ENCODE measurements at regions not wholly inside any gene's neighbourhood (a gene's known extent, or its start where the extent isn't known, plus 50 kb on each side); places are given as distances from the start of the nearest gene placed in this dataset.

DNA sequence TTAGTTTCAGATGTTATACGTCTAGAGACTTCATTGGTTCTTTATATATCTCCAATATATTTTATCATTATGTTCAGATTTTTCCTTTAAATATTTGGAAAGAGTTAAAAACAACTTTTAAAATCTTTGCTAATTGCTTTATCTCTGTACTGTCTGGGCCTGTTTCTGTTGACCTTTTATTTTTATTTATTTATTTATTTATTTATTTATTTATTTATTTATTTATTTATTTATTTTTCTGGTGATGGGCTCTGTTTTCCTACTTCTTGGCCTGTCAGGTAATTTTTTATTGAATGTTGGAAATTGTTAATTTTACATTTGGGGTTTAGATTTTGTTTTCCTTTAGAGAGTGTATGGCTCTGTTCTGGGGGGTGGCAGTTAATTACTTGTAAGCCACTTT, 279.7 kb upstream of the KAZN start:
- Histone ChIP-seq H3K4me2 (ENCODE audit: low read length) (no peak overlapping the region), H3K9ac (ENCODE audit: low read depth, low read length) (no peak overlapping the region), H3K4me1 (ENCODE audit: control insufficient read depth, insufficient read depth, low read length) (peaks cover 11% of the 10 kb centered on the region), H3K9me3 (replicated peaks; ENCODE audit: low read length) (no peaks in the 10 kb centered on the region), H3K27me3 (ENCODE audit: control insufficient read depth, insufficient read depth, low read length) (no peaks in the 10 kb centered on the region), H3K4me3 (ENCODE audit: low read length) (no peak overlapping the region), H3K36me3 (ENCODE audit: insufficient read depth, low read length) (no peaks in the 10 kb centered on the region)

DNA sequence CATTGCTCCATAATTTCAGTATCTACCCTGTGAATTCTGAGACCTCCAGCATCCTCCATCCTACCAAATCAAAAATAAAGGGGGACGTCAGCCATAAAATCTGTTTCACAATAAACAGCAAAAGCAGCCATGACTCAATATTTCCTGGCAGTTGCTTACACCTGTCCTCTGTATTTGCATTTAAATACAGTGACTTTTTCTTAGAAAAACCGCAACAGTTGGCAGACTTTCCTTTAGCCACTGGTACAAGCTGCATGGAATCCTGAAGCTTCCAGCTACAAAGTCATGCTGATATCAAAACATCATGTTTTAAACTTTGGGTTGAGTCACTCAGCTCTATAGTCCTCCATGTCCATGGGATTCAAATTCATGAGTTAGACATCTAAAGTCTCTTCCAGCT, 278.0 kb upstream of the KAZN start:
- no peaks in the 10 kb centered on the region for H3K27me3 ChIP-seq (ENCODE audit: control insufficient read depth, insufficient read depth, low read length)
- no peaks in the 10 kb centered on the region for H3K36me3 ChIP-seq (ENCODE audit: insufficient read depth, low read length)
- peak overlapping the region; percentile 15 for H3K4me2 ChIP-seq (ENCODE audit: low read length)
- peaks cover 11% of the 10 kb centered on the region for H3K4me1 ChIP-seq (ENCODE audit: control insufficient read depth, insufficient read depth, low read length)
- H3K9me3 ChIP-seq (replicated peaks; ENCODE audit: low read length) = no peaks in the 10 kb centered on the region
- H3K4me3 ChIP-seq (ENCODE audit: low read length) = no peak overlapping the region
- H3K9ac ChIP-seq (ENCODE audit: low read depth, low read length) = no peak overlapping the region

DNA sequence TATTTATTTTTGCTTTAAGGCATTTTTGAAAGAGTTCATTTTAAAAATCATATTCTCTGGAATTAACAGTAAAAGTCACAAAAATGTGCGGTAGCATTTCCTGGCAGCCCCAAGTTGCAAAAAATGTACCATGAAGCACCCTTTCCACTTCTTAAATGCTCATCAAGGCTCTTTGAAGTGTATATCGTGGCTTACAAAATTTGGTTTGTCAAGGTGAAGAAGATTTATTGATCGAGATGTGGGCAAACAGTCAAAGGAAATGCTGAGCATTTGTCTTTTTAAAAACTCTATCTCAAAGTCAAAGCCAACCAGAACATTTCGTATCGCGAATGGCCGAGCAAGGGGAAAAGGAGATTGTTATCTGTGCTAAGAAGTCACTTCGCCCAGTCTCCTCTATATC, 277.5 kb upstream of the KAZN start:
- Histone ChIP-seq H3K9ac (ENCODE audit: low read depth, low read length) (no peak overlapping the region), H3K4me2 (ENCODE audit: low read length) (peak overlapping the region; percentile 15), H3K36me3 (ENCODE audit: insufficient read depth, low read length) (no peaks in the 10 kb centered on the region), H3K27me3 (ENCODE audit: control insufficient read depth, insufficient read depth, low read length) (no peaks in the 10 kb centered on the region), H3K9me3 (replicated peaks; ENCODE audit: low read length) (no peaks in the 10 kb centered on the region), H3K4me1 (ENCODE audit: control insufficient read depth, insufficient read depth, low read length) (peaks cover 11% of the 10 kb centered on the region), H3K4me3 (ENCODE audit: low read length) (no peak overlapping the region)

DNA sequence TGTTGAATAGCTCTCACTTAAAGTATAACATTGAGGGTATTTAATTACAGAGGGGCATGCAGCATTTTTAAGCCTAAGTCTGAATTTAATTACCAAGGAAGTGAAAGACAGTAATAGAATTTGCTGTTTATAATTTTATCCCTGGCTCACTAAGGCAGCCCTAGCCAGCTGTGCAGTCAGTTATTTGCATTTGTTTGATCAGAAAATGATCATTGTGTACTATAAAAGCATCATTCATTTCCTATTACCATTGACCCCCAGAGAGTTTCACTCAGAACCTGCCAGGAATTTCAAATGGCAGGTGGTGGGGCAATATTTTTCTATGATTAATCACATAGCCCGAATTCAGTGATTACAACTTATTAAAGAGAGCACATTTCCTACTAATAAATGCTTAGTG, 277.1 kb upstream of the KAZN start:
- Histone ChIP-seq H3K4me3 (ENCODE audit: low read length) (no peak overlapping the region), H3K9me3 (replicated peaks; ENCODE audit: low read length) (no peaks in the 10 kb centered on the region), H3K36me3 (ENCODE audit: insufficient read depth, low read length) (no peaks in the 10 kb centered on the region), H3K9ac (ENCODE audit: low read depth, low read length) (no peak overlapping the region), H3K27me3 (ENCODE audit: control insufficient read depth, insufficient read depth, low read length) (no peaks in the 10 kb centered on the region), H3K4me1 (ENCODE audit: control insufficient read depth, insufficient read depth, low read length) (peaks cover 11% of the 10 kb centered on the region), H3K4me2 (ENCODE audit: low read length) (no peak overlapping the region)

DNA sequence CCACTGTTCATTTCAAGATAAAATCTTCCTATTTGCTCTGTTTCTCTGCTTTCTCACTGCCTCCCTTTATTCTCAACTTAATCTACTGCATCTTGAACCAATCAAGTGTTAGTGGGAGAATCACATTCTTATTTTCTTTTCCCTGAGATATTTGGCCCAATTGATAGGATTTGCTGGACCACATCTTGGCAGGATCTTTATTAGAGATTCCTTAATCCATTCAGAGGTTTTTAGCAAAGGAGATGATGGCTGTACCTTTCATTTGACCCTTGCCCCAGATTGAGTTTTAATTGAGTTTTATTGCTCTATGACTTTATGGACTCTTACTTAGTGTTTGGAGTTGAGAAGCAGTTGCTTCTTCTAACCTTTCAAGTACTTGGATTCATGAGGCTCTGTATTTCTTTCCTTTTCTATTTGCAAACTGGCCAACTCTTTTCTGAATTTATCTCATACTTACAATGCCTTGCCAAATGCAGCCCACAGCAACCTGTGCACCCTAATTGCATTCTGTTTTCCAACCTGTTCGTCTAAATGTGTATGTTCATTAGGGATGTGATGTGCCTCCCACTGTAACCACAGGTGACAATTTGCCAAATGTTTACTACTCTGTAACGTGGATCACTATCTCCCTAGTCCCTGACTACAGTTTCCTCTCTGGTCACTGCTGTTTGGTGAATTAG, 274.8 kb upstream of the KAZN start:
- peaks cover 11% of the 10 kb centered on the region for H3K4me1 ChIP-seq (ENCODE audit: control insufficient read depth, insufficient read depth, low read length)
- H3K9ac ChIP-seq (ENCODE audit: low read depth, low read length) = no peak overlapping the region
- no peak overlapping the region for H3K4me3 ChIP-seq (ENCODE audit: low read length)
- no peaks in the 10 kb centered on the region for H3K9me3 ChIP-seq (replicated peaks; ENCODE audit: low read length)
- H3K4me2 ChIP-seq (ENCODE audit: low read length) = no peak overlapping the region
- H3K27me3 ChIP-seq (ENCODE audit: control insufficient read depth, insufficient read depth, low read length) = no peaks in the 10 kb centered on the region
- H3K36me3 ChIP-seq (ENCODE audit: insufficient read depth, low read length) = no peaks in the 10 kb centered on the region

DNA sequence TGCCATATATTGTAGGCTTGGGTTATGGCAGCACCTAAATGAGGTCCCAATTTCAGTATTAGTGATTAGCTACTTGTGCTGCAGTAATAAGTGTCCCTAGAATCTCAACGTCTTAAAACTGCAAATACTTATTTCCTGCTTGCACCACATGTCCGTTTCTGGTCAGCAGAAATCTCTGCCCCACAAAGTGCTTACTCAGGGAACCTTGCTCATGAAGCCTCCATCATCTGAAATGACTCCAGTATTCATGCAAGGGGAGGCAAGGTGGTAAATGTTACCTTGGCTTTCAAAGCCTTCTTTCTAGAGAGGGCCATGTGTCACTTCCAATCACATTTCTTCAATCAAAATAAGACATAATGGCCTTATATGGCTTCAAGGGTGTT, 274.2 kb upstream of the KAZN start:
- Histone ChIP-seq H3K4me3 (ENCODE audit: low read length) (no peak overlapping the region), H3K4me2 (ENCODE audit: low read length) (no peak overlapping the region), H3K9ac (ENCODE audit: low read depth, low read length) (no peak overlapping the region), H3K4me1 (ENCODE audit: control insufficient read depth, insufficient read depth, low read length) (peaks cover 11% of the 10 kb centered on the region), H3K9me3 (replicated peaks; ENCODE audit: low read length) (no peaks in the 10 kb centered on the region), H3K36me3 (ENCODE audit: insufficient read depth, low read length) (no peaks in the 10 kb centered on the region), H3K27me3 (ENCODE audit: control insufficient read depth, insufficient read depth, low read length) (no peaks in the 10 kb centered on the region)

DNA sequence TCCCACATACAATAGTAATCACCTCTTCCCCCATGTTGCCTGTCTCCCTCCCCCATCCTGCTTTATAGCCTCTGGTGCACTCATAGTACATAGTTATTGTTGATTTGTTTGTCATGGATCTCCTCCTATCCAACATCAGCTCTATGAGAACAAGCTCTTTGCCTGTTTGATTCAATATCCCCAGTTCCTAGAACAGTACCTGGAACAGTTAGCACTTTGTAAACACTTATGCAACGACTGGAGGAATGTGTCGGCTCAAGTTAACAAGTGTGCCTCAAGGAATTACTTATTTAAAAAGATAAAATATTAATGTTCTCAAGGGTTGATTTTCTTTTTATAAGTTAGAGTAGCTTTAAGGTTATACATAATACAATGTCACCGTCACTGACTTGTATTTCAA, 271.6 kb upstream of the KAZN start:
- no peak overlapping the region for H3K4me3 ChIP-seq (ENCODE audit: low read length)
- H3K27me3 ChIP-seq (ENCODE audit: control insufficient read depth, insufficient read depth, low read length) = no peaks in the 10 kb centered on the region
- H3K4me2 ChIP-seq (ENCODE audit: low read length) = no peak overlapping the region
- no peaks in the 10 kb centered on the region for H3K36me3 ChIP-seq (ENCODE audit: insufficient read depth, low read length)
- H3K9me3 ChIP-seq (replicated peaks; ENCODE audit: low read length) = no peaks in the 10 kb centered on the region
- H3K4me1 ChIP-seq (ENCODE audit: control insufficient read depth, insufficient read depth, low read length) = no peaks in the 10 kb centered on the region
- H3K9ac ChIP-seq (ENCODE audit: low read depth, low read length) = no peak overlapping the region

DNA sequence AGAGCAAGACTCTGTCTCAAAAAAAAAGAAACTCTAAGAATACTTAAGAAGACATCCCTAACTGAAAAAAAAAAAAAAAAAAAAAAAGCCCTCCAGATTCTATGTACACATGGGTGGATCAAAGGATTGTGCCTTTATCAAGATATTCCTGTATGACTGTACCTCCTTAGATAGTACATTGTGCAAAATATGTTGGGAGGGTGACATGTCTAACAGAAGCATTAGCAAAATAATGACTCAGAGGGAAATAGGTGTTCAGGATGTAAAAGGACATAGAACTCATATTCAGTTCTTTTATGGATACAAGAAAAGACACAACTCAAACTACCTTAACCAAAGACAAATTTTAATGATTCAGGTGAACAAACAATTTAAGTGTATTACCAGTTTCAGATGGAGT, 269.8 kb upstream of the KAZN start:
- H3K9ac ChIP-seq (ENCODE audit: low read depth, low read length) = no peak overlapping the region
- H3K36me3 ChIP-seq (ENCODE audit: insufficient read depth, low read length) = no peaks in the 10 kb centered on the region
- H3K4me3 ChIP-seq (ENCODE audit: low read length) = no peak overlapping the region
- H3K27me3 ChIP-seq (ENCODE audit: control insufficient read depth, insufficient read depth, low read length) = no peaks in the 10 kb centered on the region
- no peaks in the 10 kb centered on the region for H3K4me1 ChIP-seq (ENCODE audit: control insufficient read depth, insufficient read depth, low read length)
- no peaks in the 10 kb centered on the region for H3K9me3 ChIP-seq (replicated peaks; ENCODE audit: low read length)
- H3K4me2 ChIP-seq (ENCODE audit: low read length) = no peak overlapping the region

DNA sequence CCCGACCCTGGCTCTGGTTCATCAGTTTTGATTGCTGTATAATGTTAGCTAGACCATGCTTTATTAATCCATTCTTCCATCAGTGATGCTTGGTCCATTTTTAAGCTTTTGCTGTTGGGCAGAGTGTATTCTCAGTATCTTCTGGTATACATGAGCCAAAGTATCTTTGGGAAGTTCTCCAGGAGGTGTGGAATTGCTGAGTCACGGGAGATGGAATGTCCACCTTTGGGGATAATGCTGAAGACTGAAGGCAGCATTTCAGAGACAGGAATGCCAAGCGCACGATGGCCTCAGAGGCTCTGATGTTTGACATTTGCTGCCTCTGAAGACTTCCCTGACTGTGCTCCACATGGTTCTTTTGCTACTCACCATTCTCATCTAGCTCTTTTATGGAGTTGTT, 266.3 kb upstream of the KAZN start:
- Histone ChIP-seq H3K4me1 (ENCODE audit: control insufficient read depth, insufficient read depth, low read length) (peaks cover 4% of the 10 kb centered on the region), H3K9me3 (replicated peaks; ENCODE audit: low read length) (no peaks in the 10 kb centered on the region), H3K4me3 (ENCODE audit: low read length) (no peak overlapping the region), H3K27me3 (ENCODE audit: control insufficient read depth, insufficient read depth, low read length) (no peaks in the 10 kb centered on the region), H3K4me2 (ENCODE audit: low read length) (no peak overlapping the region), H3K36me3 (ENCODE audit: insufficient read depth, low read length) (no peaks in the 10 kb centered on the region), H3K9ac (ENCODE audit: low read depth, low read length) (no peak overlapping the region)

DNA sequence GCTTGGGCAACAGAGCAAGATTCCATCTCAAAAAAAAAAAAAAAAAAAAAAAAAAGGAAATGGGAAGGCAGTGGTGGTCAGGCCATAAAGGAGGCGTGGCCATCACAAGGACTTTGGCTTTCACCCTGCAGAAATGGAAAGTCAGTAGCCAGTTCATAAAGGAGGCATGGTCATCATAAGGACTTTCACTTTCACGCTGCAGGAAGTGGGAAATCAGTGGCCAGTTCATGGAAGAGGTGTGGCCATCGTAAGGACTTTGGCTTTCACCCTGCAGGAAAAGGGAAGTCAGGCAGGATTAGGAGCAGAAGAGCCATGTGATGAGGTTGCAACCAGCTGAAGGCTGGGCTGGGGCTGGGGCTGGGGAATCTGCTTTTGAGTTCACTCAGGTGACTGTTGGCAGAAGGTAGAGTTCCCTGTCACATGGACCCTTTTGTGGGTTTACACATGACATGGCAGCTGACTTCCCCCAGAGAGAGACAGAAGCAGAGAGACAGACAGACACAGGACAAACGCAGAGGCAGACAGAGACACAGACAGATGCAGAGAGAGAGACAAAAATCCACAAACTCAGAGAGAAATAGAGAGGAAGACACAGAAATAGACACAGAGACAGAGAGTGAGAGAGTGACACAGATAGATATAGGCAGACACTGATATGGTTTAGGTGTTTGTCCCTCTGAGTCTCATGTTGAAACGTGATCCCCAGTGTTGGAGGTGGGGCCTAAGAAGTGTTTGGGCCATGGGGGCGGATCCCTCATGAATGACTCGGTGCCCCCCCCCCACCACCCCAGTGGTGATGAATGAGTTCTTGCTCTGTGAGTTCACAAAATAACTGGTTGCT, 263.9 kb upstream of the KAZN start:
- Histone ChIP-seq H3K9me3 (replicated peaks; ENCODE audit: low read length) (no peaks in the 10 kb centered on the region), H3K36me3 (ENCODE audit: insufficient read depth, low read length) (no peaks in the 10 kb centered on the region), H3K4me1 (ENCODE audit: control insufficient read depth, insufficient read depth, low read length) (peaks cover 12% of the 10 kb centered on the region), H3K9ac (ENCODE audit: low read depth, low read length) (no peak overlapping the region), H3K4me2 (ENCODE audit: low read length) (no peak overlapping the region), H3K27me3 (ENCODE audit: control insufficient read depth, insufficient read depth, low read length) (no peaks in the 10 kb centered on the region), H3K4me3 (ENCODE audit: low read length) (no peak overlapping the region)

DNA sequence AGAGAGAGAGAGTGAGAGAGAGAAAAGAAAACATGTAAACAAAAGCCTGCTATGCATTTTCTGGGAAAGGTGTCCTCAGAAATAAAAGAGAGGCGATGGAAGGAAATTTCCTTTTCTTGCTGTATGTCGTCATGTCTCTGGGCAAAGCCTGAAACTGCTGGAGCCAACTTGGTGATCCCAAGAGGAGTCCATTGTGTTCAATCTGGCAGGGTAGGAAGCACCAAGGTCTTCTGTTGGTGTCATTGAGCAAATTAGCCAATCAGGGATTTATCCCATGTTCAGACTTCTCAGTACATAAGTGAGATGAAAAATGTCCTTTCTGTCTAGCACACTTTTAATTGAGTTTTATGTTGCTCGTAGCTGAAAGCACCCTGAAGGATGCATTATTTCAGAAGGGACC, 260.0 kb upstream of the KAZN start:
- Histone ChIP-seq H3K9ac (ENCODE audit: low read depth, low read length) (no peak overlapping the region), H3K36me3 (ENCODE audit: insufficient read depth, low read length) (no peaks in the 10 kb centered on the region)

DNA sequence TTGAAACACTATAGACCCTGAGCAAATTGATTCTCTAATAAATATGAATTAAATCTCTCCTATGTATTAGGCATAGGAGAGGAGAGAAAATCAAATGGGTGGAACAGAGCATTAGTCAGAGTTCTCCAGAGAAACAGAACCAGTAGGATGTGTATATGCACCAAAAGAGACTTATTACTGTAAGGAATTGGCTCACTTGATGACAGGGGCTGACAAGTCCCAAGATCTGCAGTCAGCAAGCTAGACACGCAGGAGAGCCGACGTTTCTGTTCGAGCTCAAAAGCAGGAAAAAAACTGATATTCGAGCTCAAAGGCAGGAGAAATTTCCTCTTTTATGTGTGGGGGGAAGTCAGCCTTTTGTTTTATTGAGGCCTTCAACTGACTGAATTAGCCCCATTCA, 259.2 kb upstream of the KAZN start:
- H3K4me1 ChIP-seq (ENCODE audit: control insufficient read depth, insufficient read depth, low read length) = peaks cover 22% of the 10 kb centered on the region
- H3K36me3 ChIP-seq (ENCODE audit: insufficient read depth, low read length) = no peaks in the 10 kb centered on the region
- no peaks in the 10 kb centered on the region for H3K27me3 ChIP-seq (ENCODE audit: control insufficient read depth, insufficient read depth, low read length)

More for the DNA sequence above, 260.0 kb upstream of the KAZN start:
- no peaks in the 10 kb centered on the region for H3K27me3 ChIP-seq (ENCODE audit: control insufficient read depth, insufficient read depth, low read length)
- no peak overlapping the region for H3K4me2 ChIP-seq (ENCODE audit: low read length)
- H3K4me3 ChIP-seq (ENCODE audit: low read length) = no peak overlapping the region
- H3K9me3 ChIP-seq (replicated peaks; ENCODE audit: low read length) = no peaks in the 10 kb centered on the region
- peaks cover 22% of the 10 kb centered on the region for H3K4me1 ChIP-seq (ENCODE audit: control insufficient read depth, insufficient read depth, low read length)

More for the DNA sequence above, 259.2 kb upstream of the KAZN start:
- no peaks in the 10 kb centered on the region for H3K9me3 ChIP-seq (replicated peaks; ENCODE audit: low read length)
- H3K9ac ChIP-seq (ENCODE audit: low read depth, low read length) = no peak overlapping the region
- H3K4me2 ChIP-seq (ENCODE audit: low read length) = no peak overlapping the region
- H3K4me3 ChIP-seq (ENCODE audit: low read length) = no peak overlapping the region

Measured in skeletal muscle satellite cell (primary cell).